ENCODE measurements at regions not wholly inside any gene's neighbourhood (a gene's known extent, or its start where the extent isn't known, plus 50 kb on each side); places are given as distances from the start of the nearest gene placed in this dataset.

- no peak overlapping the region for H3K27ac ChIP-seq (ENCODE audit: insufficient read length, low read depth, low read length)
- H3K36me3 Mint-ChIP-seq (ENCODE audit: insufficient read depth in 1 of 3, low read depth in 3 of 3) = no peaks in the 10 kb centered on the region
- no peak overlapping the region for H3K9ac ChIP-seq (ENCODE audit: extremely low read depth, insufficient read length, low read length)
- no peak overlapping the region for H3K18ac ChIP-seq (ENCODE audit: insufficient read length, low read depth, low read length)
- no peaks in the 10 kb centered on the region for H3K23me2 ChIP-seq (ENCODE audit: insufficient read length, low read depth, low read length, poor library complexity, severe bottlenecking)
- H2BK15ac ChIP-seq (ENCODE audit: low read depth, low read length) = no peak overlapping the region
- H3K79me1 ChIP-seq (ENCODE audit: insufficient read depth, low read depth, low read length, poor library complexity, severe bottlenecking) = no peaks in the 10 kb centered on the region
- no peak overlapping the region for H4K8ac ChIP-seq (replicated peaks; ENCODE audit: insufficient read length, low read depth, low read length)
- no peak overlapping the region for H3K56ac ChIP-seq (ENCODE audit: insufficient read length, low read depth, low read length)
- H3K4ac ChIP-seq (ENCODE audit: low read depth, low read length) = no peak overlapping the region
- no peak overlapping the region for H3K4me3 Mint-ChIP-seq
- no peak overlapping the region for H2BK20ac ChIP-seq (ENCODE audit: low read depth, low read length, poor library complexity, severe bottlenecking)
- TF ChIP-seq CTCF (conservative IDR thresholded peaks at IDR 0.05) = no peak
- H3K79me2 ChIP-seq (ENCODE audit: insufficient read depth, low read length) = no peaks in the 10 kb centered on the region
- no peak overlapping the region for H2BK5ac ChIP-seq (ENCODE audit: insufficient read length, low read length)
- 0 out of 2 replicates have a peak, but pooled peaks cover 2% of the 10 kb centered on the region for H3K4me1 ChIP-seq (ENCODE audit: insufficient read depth, low read length)
- no peaks in the 10 kb centered on the region for H3K27me3 Mint-ChIP-seq (ENCODE audit: low read depth)
- H4K5ac ChIP-seq (ENCODE audit: insufficient read length, low read depth, low read length) = no peak overlapping the region
- H2AK5ac ChIP-seq (ENCODE audit: insufficient read length, low read length) = no peak overlapping the region
- WGBS (ENCODE audit: extremely low coverage, insufficient read length, low lambda C conversion rate) = no CpG with 5 or more reads among the region's 3 CpGs
- H4K91ac ChIP-seq (ENCODE audit: insufficient read length, low read depth, low read length) = no peak overlapping the region
- peaks cover 20 to 21% of the 10 kb centered on the region in 2 experiments for H3K4me1 Mint-ChIP-seq
- H3K4me2 ChIP-seq (ENCODE audit: insufficient read depth, insufficient read length, low read length) = no peak overlapping the region
- no peak overlapping the region for H2BK12ac ChIP-seq (ENCODE audit: insufficient read length, low read depth, low read length)
- H3T11ph ChIP-seq (ENCODE audit: low read length) = no peak overlapping the region
- H3K9me3 Mint-ChIP-seq = no peaks in the 10 kb centered on the region
- H2BK120ac ChIP-seq (ENCODE audit: low read depth, low read length, poor library complexity, severe bottlenecking) = no peak overlapping the region
- no peak overlapping the region for H3K23ac ChIP-seq (ENCODE audit: insufficient read length, low read depth, low read length)
- no peaks in the 10 kb centered on the region for H3K27me3 ChIP-seq (ENCODE audit: insufficient read depth, low read length)
- no peaks in the 10 kb centered on the region for H3K9me3 ChIP-seq (ENCODE audit: control insufficient read depth, low read depth, low read length)
- no peak overlapping the region for H2AFZ ChIP-seq (ENCODE audit: low read length)
- no peaks in the 10 kb centered on the region for H4K20me1 ChIP-seq (ENCODE audit: control insufficient read depth, insufficient read depth, insufficient read length)
- H3K14ac ChIP-seq (ENCODE audit: insufficient read depth, low read length) = no peak overlapping the region
- H3K27ac Mint-ChIP-seq = peak overlapping the region in 2 of 3 experiments; percentile 76 to 94; a peak in 5 of 7 replicates
- no peak for DNase-seq
Measured at GRCh38 chr4:165783626-165784025, 89.4 kb upstream of the TLL1 start.

Measured in H9 (cell line).